Ishikawa (cell line): ENCODE measurements at regions not wholly inside any gene's neighbourhood (a gene's known extent, or its start where the extent isn't known, plus 50 kb on each side); places are given as distances from the start of the nearest gene placed in this dataset.

Experiments
- CEBPB ChIP-seq: IDR thresholded peaks from 2 replicates; pipeline ENCODE4 v1.6.1; 2012
- CREB1 ChIP-seq: IDR thresholded peaks from 2 replicates; pipeline ENCODE4 v1.6.1; 2012; ENCODE audit warnings: low read depth
- EGR1 ChIP-seq: IDR thresholded peaks from 2 replicates; pipeline ENCODE4 v1.6.1; 2012
- EP300 ChIP-seq: IDR thresholded peaks from 2 replicates; pipeline ENCODE4 v1.6.1; 2012; ENCODE audit warnings: borderline replicate concordance
- FOXM1 ChIP-seq: IDR thresholded peaks from 2 replicates; pipeline ENCODE4 v1.6.1; 2012; ENCODE audit warnings: low read depth, borderline replicate concordance
- NFIC ChIP-seq: IDR thresholded peaks from 2 replicates; pipeline ENCODE4 v1.6.1; 2012
- RAD21 ChIP-seq: IDR thresholded peaks from 2 replicates; pipeline ENCODE4 v1.6.1; 2012; ENCODE audit warnings: low read depth
- TAF1 ChIP-seq: IDR thresholded peaks from 2 replicates; pipeline ENCODE4 v1.6.1; 2012; ENCODE audit warnings: low read depth, mild to moderate bottlenecking
- TCF12 ChIP-seq: IDR thresholded peaks from 2 replicates; pipeline ENCODE4 v1.6.1; 2012; ENCODE audit warnings: low read depth
- TEAD4 ChIP-seq: IDR thresholded peaks from 2 replicates; pipeline ENCODE4 v1.6.1; 2012
- YY1 ChIP-seq: IDR thresholded peaks from 2 replicates; pipeline ENCODE4 v1.6.1; 2012; ENCODE audit warnings: low read depth
- ZBTB7A ChIP-seq: IDR thresholded peaks from 2 replicates; pipeline ENCODE4 v1.6.1; 2012; ENCODE audit warnings: low read depth
- TF ChIP-seq, protein P1 (sequence below): IDR thresholded peaks from 2 replicates; pipeline ENCODE4 v1.6.1; 2012
- TF ChIP-seq, protein P2 (sequence below): IDR thresholded peaks from 2 replicates; pipeline ENCODE4 v1.6.1; 2012
- TF ChIP-seq, protein P3 (sequence below): IDR thresholded peaks from 2 replicates; pipeline ENCODE4 v1.6.1; 2012; ENCODE audit warnings: low read depth, mild to moderate bottlenecking

DNA sequence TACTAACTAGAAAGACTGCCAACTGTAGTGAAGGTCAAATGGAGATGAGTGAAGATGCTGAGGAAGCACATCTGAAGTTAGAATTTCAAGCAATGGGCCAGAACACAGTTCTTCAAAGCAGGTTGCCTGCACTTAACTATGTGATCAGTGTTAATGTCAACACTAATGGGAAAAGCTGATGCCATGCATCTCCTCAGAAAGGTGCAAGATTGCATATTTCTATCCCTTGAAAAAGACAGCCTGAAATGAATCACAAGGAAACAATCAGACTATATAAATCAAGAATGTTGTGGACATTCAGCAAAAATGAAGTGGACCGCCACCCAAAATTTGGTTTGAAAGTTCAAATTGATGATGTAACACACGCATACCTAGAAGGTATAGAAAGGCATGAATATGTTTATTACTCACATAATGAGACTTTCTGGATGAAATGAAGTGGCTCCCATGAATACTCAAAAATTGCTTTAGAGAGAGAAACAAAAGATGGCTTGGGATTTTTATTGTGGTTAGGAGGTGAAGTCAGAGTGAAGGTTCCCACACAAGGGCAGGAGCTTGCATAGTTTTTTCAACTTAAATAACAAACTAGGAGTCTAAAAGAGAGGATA is 522.4 kb downstream of the KCTD12 start:
- TF ChIP-seq, protein P1, sequence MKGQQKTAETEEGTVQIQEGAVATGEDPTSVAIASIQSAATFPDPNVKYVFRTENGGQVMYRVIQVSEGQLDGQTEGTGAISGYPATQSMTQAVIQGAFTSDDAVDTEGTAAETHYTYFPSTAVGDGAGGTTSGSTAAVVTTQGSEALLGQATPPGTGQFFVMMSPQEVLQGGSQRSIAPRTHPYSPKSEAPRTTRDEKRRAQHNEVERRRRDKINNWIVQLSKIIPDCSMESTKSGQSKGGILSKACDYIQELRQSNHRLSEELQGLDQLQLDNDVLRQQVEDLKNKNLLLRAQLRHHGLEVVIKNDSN: no peak
- TF ChIP-seq EGR1 (no peak), FOXM1 (no peak), ZBTB7A (no peak), YY1 (no peak), RAD21 (no peak), NFIC (no peak), CEBPB (no peak), TAF1 (no peak), TEAD4 (no peak), EP300 (no peak), TCF12 (no peak)
- TF ChIP-seq, protein P2, sequence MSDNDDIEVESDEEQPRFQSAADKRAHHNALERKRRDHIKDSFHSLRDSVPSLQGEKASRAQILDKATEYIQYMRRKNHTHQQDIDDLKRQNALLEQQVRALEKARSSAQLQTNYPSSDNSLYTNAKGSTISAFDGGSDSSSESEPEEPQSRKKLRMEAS: no peak
- TF ChIP-seq, protein P3, sequence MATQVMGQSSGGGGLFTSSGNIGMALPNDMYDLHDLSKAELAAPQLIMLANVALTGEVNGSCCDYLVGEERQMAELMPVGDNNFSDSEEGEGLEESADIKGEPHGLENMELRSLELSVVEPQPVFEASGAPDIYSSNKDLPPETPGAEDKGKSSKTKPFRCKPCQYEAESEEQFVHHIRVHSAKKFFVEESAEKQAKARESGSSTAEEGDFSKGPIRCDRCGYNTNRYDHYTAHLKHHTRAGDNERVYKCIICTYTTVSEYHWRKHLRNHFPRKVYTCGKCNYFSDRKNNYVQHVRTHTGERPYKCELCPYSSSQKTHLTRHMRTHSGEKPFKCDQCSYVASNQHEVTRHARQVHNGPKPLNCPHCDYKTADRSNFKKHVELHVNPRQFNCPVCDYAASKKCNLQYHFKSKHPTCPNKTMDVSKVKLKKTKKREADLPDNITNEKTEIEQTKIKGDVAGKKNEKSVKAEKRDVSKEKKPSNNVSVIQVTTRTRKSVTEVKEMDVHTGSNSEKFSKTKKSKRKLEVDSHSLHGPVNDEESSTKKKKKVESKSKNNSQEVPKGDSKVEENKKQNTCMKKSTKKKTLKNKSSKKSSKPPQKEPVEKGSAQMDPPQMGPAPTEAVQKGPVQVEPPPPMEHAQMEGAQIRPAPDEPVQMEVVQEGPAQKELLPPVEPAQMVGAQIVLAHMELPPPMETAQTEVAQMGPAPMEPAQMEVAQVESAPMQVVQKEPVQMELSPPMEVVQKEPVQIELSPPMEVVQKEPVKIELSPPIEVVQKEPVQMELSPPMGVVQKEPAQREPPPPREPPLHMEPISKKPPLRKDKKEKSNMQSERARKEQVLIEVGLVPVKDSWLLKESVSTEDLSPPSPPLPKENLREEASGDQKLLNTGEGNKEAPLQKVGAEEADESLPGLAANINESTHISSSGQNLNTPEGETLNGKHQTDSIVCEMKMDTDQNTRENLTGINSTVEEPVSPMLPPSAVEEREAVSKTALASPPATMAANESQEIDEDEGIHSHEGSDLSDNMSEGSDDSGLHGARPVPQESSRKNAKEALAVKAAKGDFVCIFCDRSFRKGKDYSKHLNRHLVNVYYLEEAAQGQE: no peak

DNA sequence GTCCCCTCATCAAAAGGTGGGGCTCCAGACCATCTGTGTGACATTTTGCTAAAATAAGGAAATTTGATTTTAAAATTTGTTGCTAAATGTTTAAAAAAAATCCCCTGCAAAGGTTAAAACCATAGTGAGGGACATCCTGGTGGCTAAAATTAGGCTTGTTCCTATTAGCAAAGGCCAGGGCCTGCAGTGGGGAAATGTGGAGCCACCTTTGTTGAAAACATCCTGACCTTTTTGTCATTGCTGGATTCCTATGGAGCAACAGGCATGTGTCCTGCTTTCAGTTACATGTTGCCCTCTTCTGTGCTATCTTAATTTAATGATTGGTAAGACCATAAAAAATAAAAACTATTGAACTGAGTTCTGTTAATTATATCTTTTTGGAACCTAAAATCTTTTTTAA is 524.3 kb downstream of the KCTD12 start:
- TF ChIP-seq TCF12 (no peak), TAF1 (no peak), EGR1 (no peak), EP300 (no peak), NFIC (no peak), CREB1 (no peak), RAD21 (no peak), TEAD4 (no peak), ZBTB7A (no peak), YY1 (no peak), FOXM1 (no peak), CEBPB (no peak)
- TF ChIP-seq, protein P2: no peak
- TF ChIP-seq, protein P1: no peak
- TF ChIP-seq, protein P3: no peak

DNA sequence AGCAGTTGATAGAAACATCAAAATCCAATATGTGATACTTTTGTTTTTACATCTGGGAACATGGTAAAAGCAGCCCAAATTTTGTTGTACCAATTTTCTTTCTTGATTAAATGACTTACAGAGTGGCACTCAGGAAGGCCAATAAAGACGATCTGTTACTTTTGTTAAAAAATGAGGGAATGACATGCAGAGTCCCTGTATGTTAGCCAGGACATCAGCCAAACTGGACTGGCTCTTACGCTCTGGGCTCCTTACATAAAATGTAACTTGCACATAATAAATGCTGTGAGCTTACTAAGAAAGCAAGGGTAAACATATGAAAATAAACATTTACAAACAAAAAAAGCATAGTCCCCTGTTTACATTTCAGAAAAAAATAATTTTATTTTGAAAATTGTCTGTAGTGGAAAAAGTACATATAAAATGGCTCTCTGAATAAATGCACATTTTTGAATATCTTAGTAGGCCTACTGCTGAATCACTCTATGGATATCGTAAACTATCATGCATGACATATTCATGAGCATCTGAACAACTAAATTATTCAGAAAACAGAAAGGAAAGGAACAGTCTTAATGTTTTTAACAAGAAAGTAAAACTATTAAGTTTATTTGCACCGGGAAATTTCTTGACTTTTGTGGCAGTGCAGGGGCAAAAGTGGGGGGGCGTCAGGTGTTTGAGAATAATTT is 534.5 kb downstream of the KCTD12 start:
- TF ChIP-seq ZBTB7A (no peak), EP300 (no peak), YY1 (no peak), FOXM1 (no peak), CEBPB (no peak)
- TF ChIP-seq, protein P2: no peak

DNA sequence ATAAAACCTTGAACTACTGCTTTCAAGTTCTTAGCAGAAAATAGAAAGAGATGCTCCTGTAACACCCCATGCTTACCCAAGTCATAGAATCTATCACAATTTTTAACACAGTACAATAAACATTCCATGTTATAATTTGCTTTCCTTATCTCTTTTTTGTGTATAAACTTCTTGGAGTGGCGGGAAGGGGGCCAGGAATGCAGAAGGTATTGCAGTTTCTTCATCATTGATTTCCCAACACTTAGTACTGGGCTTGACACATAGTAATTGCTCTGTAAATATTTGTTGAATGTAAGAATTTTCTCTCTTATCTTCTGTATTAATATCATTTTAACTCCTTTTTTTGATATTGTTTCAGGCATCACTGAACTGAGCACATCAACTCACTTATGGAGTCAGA is 535.8 kb downstream of the KCTD12 start:
- no peak for TF ChIP-seq EP300
- no peak for TF ChIP-seq CEBPB
- TF ChIP-seq CREB1: no peak
- TF ChIP-seq, protein P1: no peak
- TF ChIP-seq, protein P3: no peak
- TF ChIP-seq ZBTB7A: no peak
- TF ChIP-seq TCF12: no peak
- TF ChIP-seq NFIC: no peak
- TF ChIP-seq TAF1: no peak
- TF ChIP-seq EGR1: no peak
- TF ChIP-seq TEAD4: no peak
- TF ChIP-seq, protein P2: no peak
- TF ChIP-seq RAD21: no peak
- no peak for TF ChIP-seq YY1
- TF ChIP-seq FOXM1: no peak
